ENCODE measurements at regions not wholly inside any gene's neighbourhood (a gene's known extent, or its start where the extent isn't known, plus 50 kb on each side); places are given as distances from the start of the nearest gene placed in this dataset.

GRCh38 chr12:85713373-85713772, 122.8 kb downstream of the RASSF9 start:
- Histone ChIP-seq H3K4me1 (ENCODE audit: control insufficient read depth in 3 of 3, insufficient read depth in 3 of 3, low read length in 3 of 3) (peaks cover 0 to 13% (median 3%) of the 10 kb centered on the region in 3 donors), H3K9me3 (ENCODE audit: control insufficient read depth in 3 of 3, low read length in 3 of 3) (no peaks in the 10 kb centered on the region), H3K27ac (ENCODE audit: low read depth, low read length) (no peak overlapping the region), H3K4me3 (ENCODE audit: low read length in 3 of 3) (no peak overlapping the region), H3K36me3 (ENCODE audit: control insufficient read depth in 3 of 3, insufficient read depth in 3 of 3, low read length in 3 of 3) (no peaks in the 10 kb centered on the region), H3K9ac (ENCODE audit: low read depth in 1 of 3, low read length in 3 of 3) (no peak overlapping the region), H3K27me3 (ENCODE audit: control insufficient read depth in 3 of 3, insufficient read depth in 3 of 3, low read length in 3 of 3) (no peaks in the 10 kb centered on the region)

GRCh38 chr12:85714425-85714824, 121.8 kb downstream of the RASSF9 start:
- no peak overlapping the region for H3K27ac ChIP-seq (ENCODE audit: low read depth, low read length)

GRCh38 chr12:85720308-85721033, 115.7 kb downstream of the RASSF9 start:
- Histone ChIP-seq H3K9me3 (ENCODE audit: control insufficient read depth in 3 of 3, low read length in 3 of 3) (no peaks in the 10 kb centered on the region), H3K27ac (ENCODE audit: low read depth, low read length) (no peak overlapping the region), H3K4me3 (ENCODE audit: low read length in 3 of 3) (no peak overlapping the region), H3K27me3 (ENCODE audit: control insufficient read depth in 3 of 3, insufficient read depth in 3 of 3, low read length in 3 of 3) (no peaks in the 10 kb centered on the region), H3K36me3 (ENCODE audit: control insufficient read depth in 3 of 3, insufficient read depth in 3 of 3, low read length in 3 of 3) (no peaks in the 10 kb centered on the region), H3K9ac (ENCODE audit: low read depth in 1 of 3, low read length in 3 of 3) (no peak overlapping the region), H3K4me1 (ENCODE audit: control insufficient read depth in 3 of 3, insufficient read depth in 3 of 3, low read length in 3 of 3) (no peaks in the 10 kb centered on the region)

More at GRCh38 chr12:85714425-85714824, 121.8 kb downstream of the RASSF9 start:
- Histone ChIP-seq H3K4me1 (ENCODE audit: control insufficient read depth in 3 of 3, insufficient read depth in 3 of 3, low read length in 3 of 3) (peaks cover 0 to 13% (median 3%) of the 10 kb centered on the region in 3 donors), H3K9me3 (ENCODE audit: control insufficient read depth in 3 of 3, low read length in 3 of 3) (no peaks in the 10 kb centered on the region), H3K4me3 (ENCODE audit: low read length in 3 of 3) (no peak overlapping the region), H3K27me3 (ENCODE audit: control insufficient read depth in 3 of 3, insufficient read depth in 3 of 3, low read length in 3 of 3) (no peaks in the 10 kb centered on the region), H3K36me3 (ENCODE audit: control insufficient read depth in 3 of 3, insufficient read depth in 3 of 3, low read length in 3 of 3) (no peaks in the 10 kb centered on the region), H3K9ac (ENCODE audit: low read depth in 1 of 3, low read length in 3 of 3) (no peak overlapping the region)

GRCh38 chr12:85725991-85726390, 110.2 kb downstream of the RASSF9 start:
- Histone ChIP-seq H3K4me1 (ENCODE audit: control insufficient read depth in 3 of 3, insufficient read depth in 3 of 3, low read length in 3 of 3) (no peaks in the 10 kb centered on the region), H3K27ac (ENCODE audit: low read depth, low read length) (no peak overlapping the region), H3K4me3 (ENCODE audit: low read length in 3 of 3) (no peak overlapping the region), H3K36me3 (ENCODE audit: control insufficient read depth in 3 of 3, insufficient read depth in 3 of 3, low read length in 3 of 3) (no peaks in the 10 kb centered on the region), H3K9ac (ENCODE audit: low read depth in 1 of 3, low read length in 3 of 3) (no peak overlapping the region), H3K27me3 (ENCODE audit: control insufficient read depth in 3 of 3, insufficient read depth in 3 of 3, low read length in 3 of 3) (no peaks in the 10 kb centered on the region), H3K9me3 (ENCODE audit: control insufficient read depth in 3 of 3, low read length in 3 of 3) (no peaks in the 10 kb centered on the region)

GRCh38 chr12:85733221-85733840, 102.9 kb downstream of the RASSF9 start:
- no peaks in the 10 kb centered on the region for H3K9me3 ChIP-seq (ENCODE audit: control insufficient read depth in 3 of 3, low read length in 3 of 3)
- H3K4me3 ChIP-seq (ENCODE audit: low read length in 3 of 3), result no peak overlapping the region
- no peaks in the 10 kb centered on the region for H3K4me1 ChIP-seq (ENCODE audit: control insufficient read depth in 3 of 3, insufficient read depth in 3 of 3, low read length in 3 of 3)
- no peak overlapping the region for H3K27ac ChIP-seq (ENCODE audit: low read depth, low read length)
- H3K36me3 ChIP-seq (ENCODE audit: control insufficient read depth in 3 of 3, insufficient read depth in 3 of 3, low read length in 3 of 3), result no peaks in the 10 kb centered on the region
- H3K9ac ChIP-seq (ENCODE audit: low read depth in 1 of 3, low read length in 3 of 3), result no peak overlapping the region
- H3K27me3 ChIP-seq (ENCODE audit: control insufficient read depth in 3 of 3, insufficient read depth in 3 of 3, low read length in 3 of 3), result no peaks in the 10 kb centered on the region

- no peaks in the 10 kb centered on the region for H3K36me3 ChIP-seq (ENCODE audit: control insufficient read depth in 3 of 3, insufficient read depth in 3 of 3, low read length in 3 of 3)
- no peak overlapping the region for H3K9ac ChIP-seq (ENCODE audit: low read depth in 1 of 3, low read length in 3 of 3)
- no peak overlapping the region for H3K27ac ChIP-seq (ENCODE audit: low read depth, low read length)
- H3K4me1 ChIP-seq (ENCODE audit: control insufficient read depth in 3 of 3, insufficient read depth in 3 of 3, low read length in 3 of 3), result no peaks in the 10 kb centered on the region
- no peak overlapping the region for H3K4me3 ChIP-seq (ENCODE audit: low read length in 3 of 3)
- no peaks in the 10 kb centered on the region for H3K9me3 ChIP-seq (ENCODE audit: control insufficient read depth in 3 of 3, low read length in 3 of 3)
- H3K27me3 ChIP-seq (ENCODE audit: control insufficient read depth in 3 of 3, insufficient read depth in 3 of 3, low read length in 3 of 3), result no peaks in the 10 kb centered on the region
Observed at GRCh38 chr12:85733984-85734383, 102.2 kb downstream of the RASSF9 start.

GRCh38 chr12:85740186-85740585, 96.0 kb downstream of the RASSF9 start:
- Histone ChIP-seq H3K27me3 (ENCODE audit: control insufficient read depth in 3 of 3, insufficient read depth in 3 of 3, low read length in 3 of 3) (no peaks in the 10 kb centered on the region), H3K36me3 (ENCODE audit: control insufficient read depth in 3 of 3, insufficient read depth in 3 of 3, low read length in 3 of 3) (no peaks in the 10 kb centered on the region), H3K27ac (ENCODE audit: low read depth, low read length) (no peak overlapping the region), H3K4me3 (ENCODE audit: low read length in 3 of 3) (no peak overlapping the region), H3K4me1 (ENCODE audit: control insufficient read depth in 3 of 3, insufficient read depth in 3 of 3, low read length in 3 of 3) (no peaks in the 10 kb centered on the region), H3K9me3 (ENCODE audit: control insufficient read depth in 3 of 3, low read length in 3 of 3) (no peaks in the 10 kb centered on the region), H3K9ac (ENCODE audit: low read depth in 1 of 3, low read length in 3 of 3) (no peak overlapping the region)

- Histone ChIP-seq H3K36me3 (ENCODE audit: control insufficient read depth in 3 of 3, insufficient read depth in 3 of 3, low read length in 3 of 3) (no peaks in the 10 kb centered on the region), H3K4me3 (ENCODE audit: low read length in 3 of 3) (no peak overlapping the region), H3K27me3 (ENCODE audit: control insufficient read depth in 3 of 3, insufficient read depth in 3 of 3, low read length in 3 of 3) (no peaks in the 10 kb centered on the region), H3K27ac (ENCODE audit: low read depth, low read length) (no peak overlapping the region), H3K4me1 (ENCODE audit: control insufficient read depth in 3 of 3, insufficient read depth in 3 of 3, low read length in 3 of 3) (no peaks in the 10 kb centered on the region), H3K9ac (ENCODE audit: low read depth in 1 of 3, low read length in 3 of 3) (no peak overlapping the region), H3K9me3 (ENCODE audit: control insufficient read depth in 3 of 3, low read length in 3 of 3) (no peaks in the 10 kb centered on the region)
Observed at GRCh38 chr12:85741046-85741445, 95.2 kb downstream of the RASSF9 start.

- H3K27me3 ChIP-seq (ENCODE audit: control insufficient read depth in 3 of 3, insufficient read depth in 3 of 3, low read length in 3 of 3), result no peaks in the 10 kb centered on the region
- no peak overlapping the region for H3K27ac ChIP-seq (ENCODE audit: low read depth, low read length)
- H3K4me1 ChIP-seq (ENCODE audit: control insufficient read depth in 3 of 3, insufficient read depth in 3 of 3, low read length in 3 of 3), result no peaks in the 10 kb centered on the region
- no peaks in the 10 kb centered on the region for H3K9me3 ChIP-seq (ENCODE audit: control insufficient read depth in 3 of 3, low read length in 3 of 3)
- H3K4me3 ChIP-seq (ENCODE audit: low read length in 3 of 3), result no peak overlapping the region
- H3K36me3 ChIP-seq (ENCODE audit: control insufficient read depth in 3 of 3, insufficient read depth in 3 of 3, low read length in 3 of 3), result no peaks in the 10 kb centered on the region
- no peak overlapping the region for H3K9ac ChIP-seq (ENCODE audit: low read depth in 1 of 3, low read length in 3 of 3)
Observed at GRCh38 chr12:85747941-85748495, 88.2 kb downstream of the RASSF9 start.

Measured in skeletal muscle tissue (tissue), 3 donors.